Lower leg skin (tissue), 3 donors: ENCODE measurements at regions not wholly inside any gene's neighbourhood (a gene's known extent, or its start where the extent isn't known, plus 50 kb on each side); places are given as distances from the start of the nearest gene placed in this dataset.

Experiments
- CTCF ChIP-seq, 3 donors: fragments of 450-650 bp; IDR thresholded peaks; one replicate each; pipeline ENCODE4 v1.5.1; 2016; ENCODE audit warnings: antibody characterized with exemption in 3 of 3, mild to moderate bottlenecking in 3 of 3, moderate library complexity in 2 of 3
- POLR2A ChIP-seq, 2 donors: fragments of 450-650 bp; IDR thresholded peaks; one replicate each; pipeline ENCODE4 v1.6.1; 2016 to 2017; ENCODE audit warnings: antibody characterized with exemption in 2 of 2, mild to moderate bottlenecking in 1 of 2, moderate library complexity in 1 of 2

GRCh38 chr18:45416168-45416567 is 199.1 kb upstream of the SLC14A2 start:
- TF ChIP-seq CTCF (IDR thresholded peaks at IDR 0.05) (no peak), POLR2A (IDR thresholded peaks at IDR 0.05) (no peak)
